ENCODE measurements at regions not wholly inside any gene's neighbourhood (a gene's known extent, or its start where the extent isn't known, plus 50 kb on each side); places are given as distances from the start of the nearest gene placed in this dataset.

GRCh38 chr6:146891615-146892265 lies 293.0 kb downstream of the ADGB start:
- Histone ChIP-seq H3K4me1 (peaks cover 0 to 5% (median 0%) of the 10 kb centered on the region in 4 donors), H3K27ac (replicated peaks in 1 of 4) (no peak overlapping the region), H3K4me3 (no peak overlapping the region), H3K27me3 (no peaks in the 10 kb centered on the region), H3K36me3 (no peaks in the 10 kb centered on the region), H3K9me3 (no peaks in the 10 kb centered on the region)
- no peak for TF ChIP-seq POLR2AphosphoS5 (IDR thresholded peaks at IDR 0.05)
- TF ChIP-seq EP300 (IDR thresholded peaks at IDR 0.05), result no peak
- intact Hi-C loops (cut with DNase I), result no loop called here
- 78% methylated on average over 3 of the region's 3 CpGs for WGBS
- no peak for DNase-seq (ENCODE audit: extremely low spot score)

GRCh38 chr6:146892283-146892612 lies 293.5 kb downstream of the ADGB start:
- Histone ChIP-seq H3K9me3 (no peaks in the 10 kb centered on the region), H3K27ac (replicated peaks in 1 of 4) (no peak overlapping the region), H3K27me3 (no peaks in the 10 kb centered on the region), H3K4me3 (no peak overlapping the region), H3K36me3 (no peaks in the 10 kb centered on the region), H3K4me1 (peaks cover 0 to 5% (median 0%) of the 10 kb centered on the region in 4 donors)
- TF ChIP-seq EP300 (IDR thresholded peaks at IDR 0.05), result no peak
- TF ChIP-seq CTCF (IDR thresholded peaks at IDR 0.05), result no peak
- TF ChIP-seq POLR2A (IDR thresholded peaks at IDR 0.05; ENCODE audit: low read depth), result no peak
- no peak for TF ChIP-seq POLR2AphosphoS5 (IDR thresholded peaks at IDR 0.05)
- DNase-seq (ENCODE audit: extremely low spot score), result no peak
- 29% methylated on average over 1 of the region's 1 CpG for WGBS
- intact Hi-C loops (cut with DNase I), result no loop called here

- no peak for DNase-seq (ENCODE audit: extremely low spot score)
- Histone ChIP-seq H3K27ac (replicated peaks in 1 of 4) (no peak overlapping the region), H3K36me3 (no peaks in the 10 kb centered on the region), H3K4me1 (peaks cover 0 to 5% (median 0%) of the 10 kb centered on the region in 4 donors), H3K9me3 (no peaks in the 10 kb centered on the region), H3K4me3 (no peak overlapping the region), H3K27me3 (no peaks in the 10 kb centered on the region)
- no peak for TF ChIP-seq CTCF (IDR thresholded peaks at IDR 0.05)
- TF ChIP-seq POLR2AphosphoS5 (IDR thresholded peaks at IDR 0.05), result no peak
- no peak for TF ChIP-seq POLR2A (IDR thresholded peaks at IDR 0.05; ENCODE audit: low read depth)
- TF ChIP-seq EP300 (IDR thresholded peaks at IDR 0.05), result no peak
- intact Hi-C loops (cut with DNase I), result no loop called here
- WGBS, result 90% methylated on average over 2 of the region's 2 CpGs
These were observed 294.0 kb downstream of the ADGB start for GRCh38 chr6:146892613-146893401.

GRCh38 chr6:146893690-146894089 lies 294.9 kb downstream of the ADGB start:
- Histone ChIP-seq H3K27me3 (no peaks in the 10 kb centered on the region), H3K4me3 (no peak overlapping the region), H3K27ac (replicated peaks in 1 of 4) (no peak overlapping the region), H3K9me3 (no peaks in the 10 kb centered on the region), H3K4me1 (peaks cover 0 to 5% (median 0%) of the 10 kb centered on the region in 4 donors), H3K36me3 (no peaks in the 10 kb centered on the region)
- intact Hi-C loops (cut with DNase I), result no loop called here
- DNase-seq (ENCODE audit: extremely low spot score), result no peak
- TF ChIP-seq EP300 (IDR thresholded peaks at IDR 0.05) (no peak), CTCF (IDR thresholded peaks at IDR 0.05) (no peak), POLR2AphosphoS5 (IDR thresholded peaks at IDR 0.05) (no peak), POLR2A (IDR thresholded peaks at IDR 0.05; ENCODE audit: low read depth) (no peak)
- WGBS, result 87% methylated on average over 1 of the region's 1 CpG

GRCh38 chr6:146894624-146895023 lies 295.9 kb downstream of the ADGB start:
- 91% methylated on average over 1 of the region's 1 CpG for WGBS
- DNase-seq (ENCODE audit: extremely low spot score), result no peak
- Histone ChIP-seq H3K27me3 (no peaks in the 10 kb centered on the region), H3K4me1 (peaks cover 0 to 5% (median 0%) of the 10 kb centered on the region in 4 donors), H3K4me3 (no peak overlapping the region), H3K9me3 (no peaks in the 10 kb centered on the region), H3K27ac (replicated peaks in 1 of 4) (no peak overlapping the region), H3K36me3 (no peaks in the 10 kb centered on the region)
- TF ChIP-seq EP300 (IDR thresholded peaks at IDR 0.05) (no peak), POLR2AphosphoS5 (IDR thresholded peaks at IDR 0.05) (no peak), CTCF (IDR thresholded peaks at IDR 0.05) (no peak), POLR2A (IDR thresholded peaks at IDR 0.05; ENCODE audit: low read depth) (no peak)
- intact Hi-C loops (cut with DNase I), result no loop called here
